Right lung (tissue), 2 donors: ENCODE measurements at regions not wholly inside any gene's neighbourhood (a gene's known extent, or its start where the extent isn't known, plus 50 kb on each side); places are given as distances from the start of the nearest gene placed in this dataset.
"Not testable (repeated sequence)": the region's sequence is repeated elsewhere in the genome, so short reads cannot be mapped to it uniquely, and the experiment has no call there.

Experiments used
- DNase-seq, 2 donors: peaks; one replicate each; pipeline ENCODE4 v3.0.0-alpha.2; 2013

DNA sequence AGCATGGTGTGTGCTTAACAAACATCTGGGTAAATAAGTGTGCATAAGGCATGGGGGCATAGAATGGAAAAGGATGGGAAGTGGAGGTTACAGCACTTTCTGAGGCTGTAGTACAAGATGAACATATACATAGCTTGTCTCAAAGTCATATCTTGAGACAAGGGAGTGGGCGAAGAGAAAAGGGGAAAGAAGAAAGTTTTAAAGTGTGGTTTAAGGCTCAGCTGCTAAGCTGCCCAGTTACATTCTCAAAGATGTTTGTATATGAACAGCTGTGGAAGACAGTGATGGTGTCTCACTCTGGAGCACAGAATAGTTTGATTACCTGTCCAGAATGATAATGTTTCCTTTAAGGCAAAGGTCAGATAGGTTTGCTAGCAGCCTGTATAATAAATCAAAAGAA, 61.9 kb upstream of the LANCL2 start:
- DNase-seq, result no peak

DNA sequence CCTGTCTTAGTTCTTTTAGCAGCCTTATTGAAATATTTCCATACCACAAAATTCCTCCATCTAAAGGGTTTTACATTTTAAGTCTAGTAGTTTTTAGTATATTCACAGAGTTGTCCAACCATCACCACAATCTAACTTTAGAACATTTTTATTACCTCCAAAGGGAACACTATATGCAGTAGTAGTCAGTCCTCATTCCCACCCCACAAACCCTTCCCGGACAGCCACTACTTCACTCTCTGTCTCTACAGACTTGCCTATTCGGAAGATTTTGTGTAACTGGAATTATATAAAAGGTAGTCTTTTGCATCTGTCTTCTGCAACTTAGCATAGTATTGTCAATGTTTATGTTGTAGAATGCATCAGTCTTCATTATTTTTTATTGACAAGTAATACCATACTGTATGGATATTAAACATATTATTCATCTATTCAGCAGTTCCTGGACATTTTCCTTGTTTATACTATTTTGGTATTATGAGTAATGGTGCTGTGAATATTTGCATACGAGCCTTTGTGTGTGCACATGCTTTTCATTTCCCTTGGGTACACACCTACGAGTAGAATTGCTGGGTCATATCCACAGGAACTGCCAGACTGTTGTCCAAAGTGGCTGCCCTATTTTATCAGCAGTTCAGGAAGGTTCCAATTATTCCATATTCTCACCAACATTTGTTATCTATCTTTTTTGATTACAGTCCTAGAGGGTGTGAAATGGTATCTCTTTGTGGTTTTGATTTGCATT, 60.9 kb upstream of the LANCL2 start:
- no peak for DNase-seq

DNA sequence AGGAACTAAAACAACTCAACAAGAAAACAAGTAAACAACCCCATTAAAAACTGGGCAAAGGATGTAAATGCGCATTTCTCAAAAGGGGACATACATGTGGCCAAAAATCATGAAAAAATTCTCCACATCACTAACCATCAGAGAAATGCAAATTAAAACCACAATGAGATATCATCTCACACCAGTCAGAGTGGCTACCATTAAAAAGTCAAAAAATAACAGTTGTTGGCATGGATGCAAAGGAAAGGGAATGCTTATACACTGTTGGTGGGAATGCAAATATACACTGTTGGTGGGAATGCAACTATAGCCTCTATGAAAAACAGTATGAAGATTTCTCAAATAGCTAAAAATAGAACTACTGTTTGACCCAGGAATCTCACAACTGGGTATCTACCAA, 60.0 kb upstream of the LANCL2 start:
- DNase-seq, result no peak

DNA sequence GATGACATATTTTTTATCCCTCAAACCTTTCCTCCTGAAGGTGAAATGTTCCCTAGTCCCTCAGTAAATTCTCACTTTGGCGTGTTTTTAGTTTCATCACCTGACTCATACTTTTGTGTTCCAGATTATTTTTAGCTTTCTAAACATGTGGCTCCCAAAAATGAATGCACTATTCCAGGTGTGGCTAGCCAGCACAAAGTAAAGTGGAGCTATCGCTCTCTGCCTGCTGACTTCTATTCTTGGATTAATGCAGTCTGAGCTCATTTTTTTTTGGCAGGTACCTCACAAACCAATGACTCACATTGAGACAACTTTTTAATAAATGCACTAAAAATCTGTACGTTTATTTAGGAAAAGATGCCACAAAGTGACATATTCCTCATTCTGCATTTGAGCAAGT, 58.8 kb upstream of the LANCL2 start:
- DNase-seq, result no peak

DNA sequence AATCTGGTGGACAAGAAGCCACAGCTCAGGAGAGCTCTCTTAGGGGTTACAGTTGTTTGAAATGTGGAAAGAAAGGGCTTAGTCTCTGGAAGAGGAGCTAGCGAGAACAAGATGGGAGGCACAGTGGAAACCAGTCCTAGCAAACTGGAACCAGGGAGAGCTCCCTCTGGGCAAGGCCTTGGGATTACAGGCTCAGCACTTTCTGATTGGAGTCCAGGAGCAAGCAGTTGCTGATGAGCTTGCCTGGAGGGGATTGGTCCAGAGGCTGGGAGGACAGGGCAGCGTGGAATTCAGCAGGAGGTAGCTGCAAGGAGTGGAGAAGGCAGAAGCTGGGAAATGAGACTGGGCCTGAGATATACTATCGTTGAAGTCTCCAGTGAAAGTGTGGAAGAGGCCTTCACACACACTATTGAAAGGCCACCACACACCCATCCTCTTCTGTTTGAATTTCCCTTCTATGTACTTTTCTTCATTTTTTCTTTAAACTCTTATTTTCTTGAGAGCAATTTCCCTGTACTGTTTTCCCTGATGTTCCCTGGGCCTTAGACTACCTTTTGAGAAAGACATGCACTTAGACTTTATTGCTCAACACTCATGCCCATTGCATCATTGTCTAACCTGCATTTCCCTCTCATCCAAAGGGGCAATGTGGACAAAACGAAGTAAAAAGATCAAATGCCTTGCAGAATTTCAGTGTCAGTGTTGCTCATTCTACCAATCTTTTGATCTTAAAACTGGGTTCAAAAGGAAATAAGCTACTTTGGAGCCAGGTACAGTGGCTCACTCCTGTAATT, 57.8 kb upstream of the LANCL2 start:
- no peak for DNase-seq

DNA sequence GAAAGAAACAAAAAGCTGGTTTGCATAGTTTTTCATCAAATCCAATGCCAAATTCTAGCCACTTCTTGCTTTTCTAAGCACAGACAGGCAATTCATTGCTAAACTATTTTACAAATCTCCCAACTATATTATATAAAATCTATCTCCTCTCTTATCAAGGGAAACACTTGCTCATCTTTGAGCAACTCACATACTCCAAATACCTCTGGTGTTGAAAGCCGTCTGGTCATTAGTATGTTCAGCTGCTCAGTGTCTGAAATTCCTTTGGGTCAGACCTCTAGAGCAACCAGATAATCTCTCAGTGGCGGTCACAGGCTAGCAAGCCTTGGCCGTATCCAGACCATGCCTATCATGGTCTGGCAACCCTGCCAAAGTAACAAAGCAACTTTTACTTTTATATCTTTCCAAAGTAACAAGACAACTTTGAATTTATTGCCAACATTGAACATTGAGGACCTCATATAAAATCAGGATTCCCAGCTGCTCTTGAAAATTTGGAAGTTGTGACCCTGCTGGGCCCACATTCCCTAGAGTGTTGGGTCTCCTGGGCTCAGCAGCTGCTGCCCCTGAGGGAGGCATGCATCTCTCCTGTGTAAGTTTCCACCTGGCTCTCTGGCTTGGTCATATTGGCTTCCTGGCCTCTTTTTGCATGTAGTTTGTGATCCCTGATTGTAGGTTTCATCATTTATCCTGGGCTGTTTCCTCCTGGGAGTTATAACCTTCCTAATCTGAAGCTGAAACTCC, 56.8 kb upstream of the LANCL2 start:
- DNase-seq, result no peak

DNA sequence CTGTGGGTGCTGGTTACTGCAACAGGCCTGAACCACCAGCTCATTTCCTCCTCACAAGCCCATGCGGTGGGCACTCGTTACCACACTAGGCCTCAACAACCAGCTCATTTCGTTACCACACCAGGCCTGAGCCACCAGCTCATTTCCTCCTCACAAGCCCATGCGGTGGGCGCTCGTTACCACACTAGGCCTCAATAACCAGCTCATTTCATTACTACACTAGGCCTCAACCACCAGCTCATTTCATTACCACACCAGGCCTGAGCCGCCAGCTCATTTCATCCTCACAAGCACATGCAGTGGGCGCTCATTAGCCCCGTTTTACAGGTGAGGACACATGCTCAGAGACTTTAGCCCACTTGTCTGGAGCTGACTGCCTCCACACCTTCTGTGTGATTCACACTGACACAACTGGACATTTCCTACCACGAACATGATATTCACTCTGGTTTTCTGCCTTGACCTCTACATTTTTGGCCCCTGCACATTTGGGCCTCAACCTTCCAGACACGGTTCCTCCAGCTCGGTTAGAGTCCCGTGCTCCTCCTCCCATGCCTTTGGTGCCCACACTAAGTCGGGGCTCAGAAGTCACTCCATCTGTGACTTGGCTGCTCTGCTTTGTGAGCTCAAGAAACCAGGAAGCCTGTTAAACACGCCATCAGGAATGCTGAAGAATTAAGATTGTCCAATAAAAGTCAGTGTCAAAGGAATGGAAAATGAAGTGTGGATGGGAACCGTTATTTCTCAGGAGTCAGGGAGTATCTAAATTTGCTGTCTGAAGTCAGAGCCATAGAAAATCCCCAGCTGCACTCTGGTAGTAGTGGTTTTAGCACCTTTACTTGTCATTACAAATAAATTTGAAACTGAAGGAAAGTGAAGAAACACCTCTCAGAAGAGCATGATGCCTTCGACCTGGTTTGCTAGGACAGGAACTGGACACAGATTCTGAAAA, 55.8 kb upstream of the LANCL2 start:
- DNase-seq, result no peak

DNA sequence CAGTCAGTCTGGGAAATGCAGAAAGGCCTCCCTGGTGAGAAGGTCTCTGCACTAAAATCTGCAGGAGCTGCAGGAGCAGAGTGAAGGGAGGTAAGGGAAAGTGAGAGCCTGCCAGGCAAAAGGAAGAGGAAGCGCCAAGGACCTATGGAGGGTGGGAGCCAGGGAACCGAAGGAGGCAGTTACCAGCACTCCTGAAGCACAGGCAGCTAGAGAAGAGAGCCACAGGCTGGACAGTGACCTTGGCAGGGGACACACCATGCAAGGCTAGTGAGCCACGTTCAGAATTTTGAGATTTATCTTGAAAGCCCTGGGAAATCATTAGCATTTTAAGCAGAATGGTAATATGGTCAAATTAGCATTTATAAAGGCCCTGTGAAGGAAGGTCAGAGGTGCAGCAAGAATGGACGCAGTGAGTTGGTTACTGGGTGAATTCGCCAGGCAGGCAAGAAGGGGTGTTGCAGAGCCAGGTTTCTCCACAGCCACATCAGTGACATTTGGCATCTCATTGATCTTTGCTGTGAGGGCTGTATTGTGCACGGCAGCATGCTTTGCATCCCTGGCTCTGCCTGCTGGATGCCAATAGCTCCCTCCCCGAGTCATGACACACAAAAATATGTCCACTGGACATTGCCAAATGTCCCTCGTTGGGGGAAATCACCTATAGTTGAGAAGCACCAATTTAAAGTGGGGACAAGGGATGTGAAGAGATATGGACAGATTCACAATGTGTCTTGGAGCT, 54.7 kb upstream of the LANCL2 start:
- no peak for DNase-seq

DNA sequence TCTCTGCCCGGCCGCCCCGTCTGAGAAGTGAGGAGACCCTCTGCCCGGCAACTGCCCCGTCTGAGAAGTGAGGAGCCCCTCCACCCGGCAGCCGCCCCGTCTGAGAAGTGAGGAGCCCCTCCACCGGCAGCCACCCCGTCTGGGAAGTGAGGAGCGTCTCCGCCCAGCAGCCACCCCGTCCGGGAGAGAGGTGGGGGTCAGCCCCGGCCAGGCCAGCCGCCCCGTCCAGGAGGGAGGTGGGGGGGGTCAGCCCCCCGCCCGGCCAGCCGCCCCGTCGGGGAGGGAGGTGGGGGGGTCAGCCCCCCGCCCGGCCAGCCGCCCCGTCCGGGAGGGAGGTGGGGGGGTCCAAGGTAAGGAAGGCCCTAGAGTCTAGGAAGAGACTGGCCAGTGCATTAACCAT, 53.2 kb upstream of the LANCL2 start:
- not testable (repeated sequence) for DNase-seq

DNA sequence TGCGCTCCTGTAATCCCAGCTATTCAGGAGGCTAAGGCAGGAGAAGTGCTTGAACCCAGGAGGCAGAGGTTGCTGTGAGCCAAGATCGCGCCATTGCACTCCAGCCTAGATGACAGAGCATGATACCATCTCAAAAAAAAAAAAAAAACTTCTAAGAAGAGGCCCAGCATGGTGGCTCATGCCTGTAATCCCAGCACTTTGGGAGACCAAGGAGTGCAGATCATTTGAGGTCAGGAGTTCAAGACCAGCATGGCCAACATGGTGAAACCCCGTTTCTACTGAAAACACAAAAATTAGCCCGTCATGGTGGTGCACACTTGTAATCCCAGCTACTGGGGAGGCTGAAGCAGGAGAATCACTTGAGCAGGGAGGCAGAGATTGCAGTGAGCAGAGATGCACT, 51.5 kb upstream of the LANCL2 start:
- not testable (repeated sequence) for DNase-seq

DNA sequence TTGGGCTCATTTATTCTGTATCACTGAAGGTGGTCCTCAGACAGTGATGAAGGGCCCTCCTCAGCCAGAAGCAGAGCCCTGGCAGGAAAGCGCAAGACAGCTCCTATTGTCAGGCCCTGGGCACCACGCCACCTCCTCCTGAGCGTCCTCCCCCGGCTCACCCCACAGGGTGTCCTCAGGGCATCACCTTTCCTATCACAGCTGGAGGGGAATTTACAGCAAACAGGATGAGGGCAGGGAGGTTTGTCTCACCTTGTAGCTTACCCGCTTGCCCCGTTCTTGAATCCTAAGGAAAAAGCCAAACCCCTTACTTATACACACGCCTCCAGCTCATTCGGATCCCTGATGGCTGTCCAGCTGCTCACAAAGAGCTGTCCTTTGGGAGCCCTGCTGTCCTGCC, 50.2 kb upstream of the LANCL2 start:
- DNase-seq, result no peak
